Heart left ventricle (tissue), 13 donors: ENCODE measurements at regions not wholly inside any gene's neighbourhood (a gene's known extent, or its start where the extent isn't known, plus 50 kb on each side); places are given as distances from the start of the nearest gene placed in this dataset.

Experiments used
- POLR2A ChIP-seq, 2 donors: fragments of 450-650 bp; IDR thresholded peaks; one replicate each; pipeline ENCODE4 v1.6.1; 2017; ENCODE audit warnings: antibody characterized with exemption in 2 of 2, mild to moderate bottlenecking in 2 of 2, moderate library complexity in 2 of 2
- TF ChIP-seq, protein P1 (sequence below), 12 donors: fragments of 200-600 bp; sonication (generic) in 4 of 12; IDR thresholded peaks; one replicate each; pipeline versions ENCODE4 v1.5.0 to v1.8.0; 2018 to 2022; ENCODE audit warnings: antibody characterized with exemption in 12 of 12, mild to moderate bottlenecking in 5 of 12
- donor health status: ischemic (EF 13 %, LVEDD 7.1; RV severe dilation, severe dysfunction).
- donor health status: DM: no; HTN: yes; CAD: no.
- donor health status: DM: no; HTN: no; CAD: no.
- donor health status: ischemic (EF 25% LVEDD 6.9; RV normal size, moderate dysfunction).
- donor health status: ischemic (EF 25% LVEDD 5.7; RV mildly dilated, moderate dysfunction).
- donor health status: ischemic (EF 35%, LVEDD 5.7; RV mildly dilated, moderate dysfunction).
- donor health status: nonischemic (EF 11% LVEDD 7.7; RV severe dilation, severe dysfunction).
- donor health status: DM: yes; HTN: yes; CAD: no.
- donor health status: PGD.
- donor health status: ischemic (EF 29% LVEDD 5.4; RV normal size, mild dysfunction).
- donor health status: nonischemic (EF 23%, LVEDD 6.1; RV moderate dilation, normal function).

DNA sequence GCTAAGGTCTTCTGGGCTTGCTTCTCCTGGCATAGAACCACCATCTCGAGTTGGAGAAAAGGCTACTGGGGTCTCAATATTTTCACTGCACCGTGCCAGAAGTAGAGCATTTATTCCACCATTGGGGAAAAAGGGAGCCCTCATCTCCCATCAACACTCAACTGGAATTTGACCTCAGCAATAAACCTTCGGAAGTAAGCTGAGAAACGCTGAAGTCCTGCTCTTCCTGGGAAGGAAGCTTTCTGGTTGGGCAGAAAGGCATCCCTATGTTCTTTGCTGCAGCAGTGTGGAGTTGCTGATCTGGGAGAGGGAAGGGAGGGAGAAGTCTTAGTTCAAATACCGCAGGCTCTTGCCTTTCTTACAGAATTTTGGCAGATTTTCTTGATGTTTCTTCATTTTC lies 368.8 kb downstream of the NUP35 start:
- no peak for TF ChIP-seq POLR2A (IDR thresholded peaks at IDR 0.05)
- TF ChIP-seq, protein P1, sequence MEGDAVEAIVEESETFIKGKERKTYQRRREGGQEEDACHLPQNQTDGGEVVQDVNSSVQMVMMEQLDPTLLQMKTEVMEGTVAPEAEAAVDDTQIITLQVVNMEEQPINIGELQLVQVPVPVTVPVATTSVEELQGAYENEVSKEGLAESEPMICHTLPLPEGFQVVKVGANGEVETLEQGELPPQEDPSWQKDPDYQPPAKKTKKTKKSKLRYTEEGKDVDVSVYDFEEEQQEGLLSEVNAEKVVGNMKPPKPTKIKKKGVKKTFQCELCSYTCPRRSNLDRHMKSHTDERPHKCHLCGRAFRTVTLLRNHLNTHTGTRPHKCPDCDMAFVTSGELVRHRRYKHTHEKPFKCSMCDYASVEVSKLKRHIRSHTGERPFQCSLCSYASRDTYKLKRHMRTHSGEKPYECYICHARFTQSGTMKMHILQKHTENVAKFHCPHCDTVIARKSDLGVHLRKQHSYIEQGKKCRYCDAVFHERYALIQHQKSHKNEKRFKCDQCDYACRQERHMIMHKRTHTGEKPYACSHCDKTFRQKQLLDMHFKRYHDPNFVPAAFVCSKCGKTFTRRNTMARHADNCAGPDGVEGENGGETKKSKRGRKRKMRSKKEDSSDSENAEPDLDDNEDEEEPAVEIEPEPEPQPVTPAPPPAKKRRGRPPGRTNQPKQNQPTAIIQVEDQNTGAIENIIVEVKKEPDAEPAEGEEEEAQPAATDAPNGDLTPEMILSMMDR (IDR thresholded peaks at IDR 0.05), result no peak
